Esophagus (tissue), 2 donors: ENCODE measurements at regions not wholly inside any gene's neighbourhood (a gene's known extent, or its start where the extent isn't known, plus 50 kb on each side); places are given as distances from the start of the nearest gene placed in this dataset.

Experiments
- H3K27ac ChIP-seq, 2 donors: one replicate each; pipeline ENCODE4 v1.5.1; 2013; ENCODE audit warnings: low read depth in 2 of 2, mild to moderate bottlenecking in 2 of 2, inconsistent platforms in 1 of 2, low read length in 1 of 2, moderate library complexity in 1 of 2
- H3K27me3 ChIP-seq, 2 donors: one replicate each; pipeline ENCODE4 v1.6.1; 2013; ENCODE audit warnings: low read length in 2 of 2, control low read depth in 1 of 2, mild to moderate bottlenecking in 1 of 2; ENCODE audit not compliant: insufficient read depth in 2 of 2, control insufficient read depth in 1 of 2
- H3K36me3 ChIP-seq, 2 donors: one replicate each; pipeline ENCODE4 v1.6.1; 2013; ENCODE audit warnings: low read length in 1 of 2; ENCODE audit not compliant: control insufficient read depth in 2 of 2, insufficient read depth in 2 of 2
- H3K4me1 ChIP-seq, 2 donors: one replicate each; pipeline ENCODE4 v1.6.1; 2013; ENCODE audit warnings: low read length in 1 of 2; ENCODE audit not compliant: control insufficient read depth in 2 of 2, insufficient read depth in 2 of 2
- H3K4me3 ChIP-seq, 2 donors: one replicate each; pipeline ENCODE4 v1.5.1; 2013; ENCODE audit warnings: low read length in 2 of 2, mild to moderate bottlenecking in 2 of 2, low read depth in 1 of 2, moderate library complexity in 1 of 2
- H3K9me3 ChIP-seq, 2 donors: one replicate each; pipeline ENCODE4 v1.6.1; 2013; ENCODE audit warnings: mild to moderate bottlenecking in 2 of 2, low read depth in 1 of 2, low read length in 1 of 2, moderate library complexity in 1 of 2; ENCODE audit not compliant: control insufficient read depth in 2 of 2, insufficient read depth in 1 of 2
- WGBS, 2 donors: extraction: QIAGEN DNeasy Blood & Tissue Kit; methylation state at CpG; one replicate each; pipeline ENCODE4 v1.1.7; 2013; 5-methylcytosine and 5-hydroxymethylcytosine counted together
- donor health status: healthy with polysubstance abuse.
- donor health status: Bipolar disorder and iron deficiency.

DNA sequence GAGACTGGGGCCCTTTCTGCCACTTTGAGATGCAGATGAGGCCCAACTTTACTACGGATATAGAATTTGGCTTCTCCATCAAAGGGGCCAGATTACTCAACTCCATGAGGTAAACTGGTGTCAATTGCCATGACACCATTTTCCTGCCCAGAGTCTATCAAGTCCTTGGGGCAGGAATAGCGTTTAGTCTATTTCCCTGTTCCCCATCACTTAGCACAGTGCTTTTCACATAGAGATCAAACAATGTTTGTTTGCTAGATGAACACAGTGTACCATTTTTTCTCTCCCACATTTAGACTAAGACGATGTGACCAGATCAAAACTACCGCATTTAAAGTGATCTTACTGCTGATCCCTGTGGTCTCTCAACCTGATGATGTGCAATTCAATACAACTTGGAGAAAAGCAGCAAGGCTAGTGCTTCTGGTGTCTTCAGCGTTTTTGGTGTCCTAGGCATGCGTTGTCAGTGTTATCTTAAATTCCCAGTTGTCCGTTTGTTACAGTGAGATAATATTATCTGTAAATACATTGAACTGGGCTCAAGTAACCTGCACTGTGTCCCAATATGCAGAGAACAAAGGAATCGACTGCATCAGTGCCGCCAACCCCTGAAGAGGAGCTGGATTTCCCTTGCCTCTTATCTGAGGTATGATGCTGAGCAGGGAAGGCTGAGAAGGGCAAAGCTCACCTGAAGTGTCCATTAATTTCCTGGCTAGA, 446.2 kb downstream of the PLK2 start:
- no peaks in the 10 kb centered on the region for H3K36me3 ChIP-seq
- 88 to 93% methylated on average over 9 of the region's 9 CpGs for WGBS, 2 donors
- peaks cover 0 to 2% of the 10 kb centered on the region in 2 donors for H3K27me3 ChIP-seq
- H3K9me3 ChIP-seq, result no peaks in the 10 kb centered on the region
- no peak overlapping the region for H3K4me3 ChIP-seq
- H3K4me1 ChIP-seq, result no peaks in the 10 kb centered on the region
- no peak overlapping the region for H3K27ac ChIP-seq

DNA sequence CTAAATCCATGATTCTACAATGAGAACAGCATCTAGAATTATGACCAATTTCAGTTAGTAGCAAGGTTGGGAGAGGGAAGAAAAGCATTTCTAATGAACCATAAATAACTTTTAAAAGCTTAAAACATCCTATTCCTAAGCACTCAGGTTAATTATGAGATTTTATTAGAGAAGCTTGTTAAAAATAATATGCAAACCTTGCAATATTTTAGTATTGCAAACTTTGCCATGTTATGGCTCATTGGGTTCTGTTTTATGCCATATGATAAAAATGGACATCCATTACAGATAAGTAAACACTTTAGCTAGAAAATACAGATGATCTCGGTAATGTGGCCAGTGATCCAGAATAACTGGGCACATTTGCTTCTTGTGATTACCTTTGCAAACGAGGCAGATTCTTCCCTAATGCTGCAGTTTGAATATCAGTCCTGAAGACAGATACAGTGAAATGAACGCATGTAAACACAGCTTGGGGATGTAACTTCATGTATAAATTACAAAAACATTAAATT, 447.0 kb downstream of the PLK2 start:
- H3K4me3 ChIP-seq, result no peak overlapping the region
- H3K4me1 ChIP-seq, result no peaks in the 10 kb centered on the region
- H3K36me3 ChIP-seq, result no peaks in the 10 kb centered on the region
- peaks cover 0 to 2% of the 10 kb centered on the region in 2 donors for H3K27me3 ChIP-seq
- no peaks in the 10 kb centered on the region for H3K9me3 ChIP-seq
- H3K27ac ChIP-seq, result no peak overlapping the region
- WGBS, 2 donors, result 85 to 87% methylated on average over 3 of the region's 3 CpGs

GRCh38 chr5:58012102-58012501, 447.8 kb downstream of the PLK2 start:
- Histone ChIP-seq H3K4me1 (no peaks in the 10 kb centered on the region), H3K27ac (no peak overlapping the region), H3K36me3 (no peaks in the 10 kb centered on the region), H3K4me3 (no peak overlapping the region), H3K27me3 (peaks cover 0 to 2% of the 10 kb centered on the region in 2 donors), H3K9me3 (no peaks in the 10 kb centered on the region)
- 38 to 46% methylated on average over 1 of the region's 1 CpG for WGBS, 2 donors

GRCh38 chr5:58011301-58011700, 448.6 kb downstream of the PLK2 start:
- 89 to 91% methylated on average over 4 of the region's 4 CpGs for WGBS, 2 donors

GRCh38 chr5:58009754-58010153, 450.1 kb downstream of the PLK2 start:
- Histone ChIP-seq H3K27ac (no peak overlapping the region), H3K9me3 (no peaks in the 10 kb centered on the region), H3K36me3 (no peaks in the 10 kb centered on the region), H3K4me3 (no peak overlapping the region), H3K27me3 (peaks cover 0 to 2% of the 10 kb centered on the region in 2 donors), H3K4me1 (no peaks in the 10 kb centered on the region)
- WGBS, 2 donors, result 78 to 86% methylated on average over 2 of the region's 2 CpGs

More at GRCh38 chr5:58011301-58011700, 448.6 kb downstream of the PLK2 start:
- H3K4me3 ChIP-seq, result no peak overlapping the region
- no peaks in the 10 kb centered on the region for H3K4me1 ChIP-seq
- no peak overlapping the region for H3K27ac ChIP-seq
- H3K36me3 ChIP-seq, result no peaks in the 10 kb centered on the region
- no peaks in the 10 kb centered on the region for H3K9me3 ChIP-seq
- peaks cover 0 to 2% of the 10 kb centered on the region in 2 donors for H3K27me3 ChIP-seq

DNA sequence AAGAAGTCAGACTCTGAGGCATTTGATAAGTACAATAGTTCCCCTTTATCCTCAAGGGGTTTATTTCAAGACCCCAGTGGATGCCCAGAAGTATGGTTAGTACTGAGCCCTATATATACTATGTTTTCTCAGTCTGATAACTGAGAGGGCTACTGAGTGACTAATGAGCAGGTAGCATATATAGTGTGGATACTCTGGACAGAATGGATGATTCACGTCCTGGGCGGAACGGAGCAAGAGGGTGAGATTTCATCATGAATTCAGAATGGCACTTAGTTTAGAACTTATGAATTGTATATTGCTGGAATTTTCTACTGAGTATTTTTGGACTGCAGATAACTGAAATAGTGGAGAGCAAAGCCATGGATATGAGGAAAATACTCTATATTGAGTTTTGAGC, 457.6 kb downstream of the PLK2 start:
- no peaks in the 10 kb centered on the region for H3K4me1 ChIP-seq
- 91 to 95% methylated on average over 3 of the region's 3 CpGs for WGBS, 2 donors
- H3K4me3 ChIP-seq, result no peak overlapping the region
- no peaks in the 10 kb centered on the region for H3K27me3 ChIP-seq
- H3K27ac ChIP-seq, result no peak overlapping the region
- H3K9me3 ChIP-seq, result no peaks in the 10 kb centered on the region
- H3K36me3 ChIP-seq, result no peaks in the 10 kb centered on the region

- Histone ChIP-seq H3K4me3 (no peak overlapping the region), H3K27me3 (no peaks in the 10 kb centered on the region), H3K36me3 (no peaks in the 10 kb centered on the region), H3K27ac (no peak overlapping the region), H3K4me1 (no peaks in the 10 kb centered on the region), H3K9me3 (no peaks in the 10 kb centered on the region)
- WGBS, 2 donors, result 72 to 80% methylated on average over 1 of the region's 1 CpG
Measured at GRCh38 chr5:57993866-57994265, 466.0 kb downstream of the PLK2 start.

GRCh38 chr5:57989378-57989777, 470.5 kb downstream of the PLK2 start:
- no peaks in the 10 kb centered on the region for H3K4me1 ChIP-seq
- 34% methylated on average over 3 of the region's 3 CpGs for WGBS, 2 donors
- no peaks in the 10 kb centered on the region for H3K27me3 ChIP-seq
- H3K9me3 ChIP-seq, result no peaks in the 10 kb centered on the region
- H3K4me3 ChIP-seq, result no peak overlapping the region
- H3K36me3 ChIP-seq, result no peaks in the 10 kb centered on the region
- H3K27ac ChIP-seq, result no peak overlapping the region

GRCh38 chr5:57988813-57989212, 471.1 kb downstream of the PLK2 start:
- Histone ChIP-seq H3K4me1 (no peaks in the 10 kb centered on the region), H3K27ac (no peak overlapping the region), H3K4me3 (no peak overlapping the region), H3K9me3 (no peaks in the 10 kb centered on the region), H3K36me3 (no peaks in the 10 kb centered on the region), H3K27me3 (no peaks in the 10 kb centered on the region)
- WGBS, 2 donors, result 30 to 58% methylated on average over 1 of the region's 1 CpG

GRCh38 chr5:57987552-57987951, 472.3 kb downstream of the PLK2 start:
- Histone ChIP-seq H3K36me3 (no peaks in the 10 kb centered on the region), H3K4me3 (no peak overlapping the region), H3K4me1 (no peaks in the 10 kb centered on the region), H3K27ac (no peak overlapping the region), H3K9me3 (no peaks in the 10 kb centered on the region), H3K27me3 (no peaks in the 10 kb centered on the region)
- 66 to 73% methylated on average over 1 of the region's 1 CpG for WGBS, 2 donors
